Breast epithelium (tissue), 4 donors: ENCODE measurements at regions not wholly inside any gene's neighbourhood (a gene's known extent, or its start where the extent isn't known, plus 50 kb on each side); places are given as distances from the start of the nearest gene placed in this dataset.

Source experiments
- DNase-seq, 2 donors: peaks; one replicate each; pipeline ENCODE4 v3.0.0-alpha.2; 2019; ENCODE audit warnings: low spot score in 2 of 2
- H3K27ac ChIP-seq, 2 donors: fragments of 200-600 bp; sonication (generic) in 1 of 2; one replicate each; pipeline ENCODE4 v1.5.1; 2016 to 2019; ENCODE audit warnings: mild to moderate bottlenecking in 1 of 2
- H3K27me3 ChIP-seq, 2 donors: fragments of 200-600 bp; sonication (generic) in 1 of 2; one replicate each; pipeline versions ENCODE4 v1.5.1 to v1.6.0; 2017 to 2019; ENCODE audit warnings: control low read depth in 1 of 2, mild to moderate bottlenecking in 1 of 2
- H3K36me3 ChIP-seq: fragments of 200-600 bp; one replicate; pipeline ENCODE4 v1.5.1; 2019
- H3K4me1 ChIP-seq, 2 donors: fragments of 200-600 bp; sonication (generic); one replicate each; pipeline ENCODE4 v1.5.1; 2016 to 2019; ENCODE audit warnings: control low read depth in 1 of 2
- H3K4me3 ChIP-seq, 3 donors: fragments of 200-600 bp; sonication (generic); 1 replicate in 2 of 3; 2 replicates in 1 of 3; pipeline ENCODE4 v1.5.1; 2016 to 2019; ENCODE audit warnings: mild to moderate bottlenecking in 3 of 3, moderate library complexity in 2 of 3
- H3K9me3 ChIP-seq, 2 donors: fragments of 200-600 bp; sonication (generic) in 1 of 2; one replicate each; pipeline ENCODE4 v1.5.1; 2016 to 2019; ENCODE audit warnings: control low read depth in 1 of 2
- POLR2A ChIP-seq: fragments of 450-650 bp; IDR thresholded peaks from one replicate; pipeline ENCODE4 v1.6.1; 2016; ENCODE audit warnings: antibody characterized with exemption, mild to moderate bottlenecking, moderate library complexity
- POLR2AphosphoS5 ChIP-seq, 3 donors: sonication (generic); formaldehyde crosslinking; IDR thresholded peaks; one replicate each; pipeline ENCODE4 v1.6.1; 2017; ENCODE audit warnings: antibody characterized with exemption in 3 of 3
- intact Hi-C: fragments of 100-400 bp; cut with DNase I; formaldehyde crosslinking; loops from one replicate; pipeline ENCODE4 v1.15.1; 2023; ENCODE audit warnings: low total_unique reads
- TF ChIP-seq, protein P1 (sequence below), 3 donors: fragments of 450-650 bp; IDR thresholded peaks; one replicate each; pipeline ENCODE4 v1.5.1; 2016 to 2017; ENCODE audit warnings: antibody characterized with exemption in 3 of 3, mild to moderate bottlenecking in 3 of 3, moderate library complexity in 3 of 3

DNA sequence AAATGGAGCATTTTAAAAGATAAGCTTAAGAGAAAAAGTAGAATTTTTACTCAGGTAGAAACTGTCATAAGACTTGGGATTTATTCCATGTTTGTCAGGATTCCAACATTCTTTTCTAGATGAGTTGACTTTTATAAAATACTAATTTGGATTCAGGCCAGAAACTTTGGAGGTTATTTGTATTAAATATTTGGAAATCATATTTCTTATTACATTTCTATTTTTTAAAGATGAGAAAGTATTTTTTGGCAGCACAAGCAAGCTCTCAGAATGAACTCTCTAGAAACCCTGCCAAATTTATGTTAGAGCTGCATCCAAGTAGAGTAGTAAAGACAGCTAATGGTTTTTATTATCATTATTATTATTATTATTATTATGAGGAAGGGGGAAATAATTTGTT lies 1014.9 kb upstream of the GJE1 start:
- TF ChIP-seq, protein P1, sequence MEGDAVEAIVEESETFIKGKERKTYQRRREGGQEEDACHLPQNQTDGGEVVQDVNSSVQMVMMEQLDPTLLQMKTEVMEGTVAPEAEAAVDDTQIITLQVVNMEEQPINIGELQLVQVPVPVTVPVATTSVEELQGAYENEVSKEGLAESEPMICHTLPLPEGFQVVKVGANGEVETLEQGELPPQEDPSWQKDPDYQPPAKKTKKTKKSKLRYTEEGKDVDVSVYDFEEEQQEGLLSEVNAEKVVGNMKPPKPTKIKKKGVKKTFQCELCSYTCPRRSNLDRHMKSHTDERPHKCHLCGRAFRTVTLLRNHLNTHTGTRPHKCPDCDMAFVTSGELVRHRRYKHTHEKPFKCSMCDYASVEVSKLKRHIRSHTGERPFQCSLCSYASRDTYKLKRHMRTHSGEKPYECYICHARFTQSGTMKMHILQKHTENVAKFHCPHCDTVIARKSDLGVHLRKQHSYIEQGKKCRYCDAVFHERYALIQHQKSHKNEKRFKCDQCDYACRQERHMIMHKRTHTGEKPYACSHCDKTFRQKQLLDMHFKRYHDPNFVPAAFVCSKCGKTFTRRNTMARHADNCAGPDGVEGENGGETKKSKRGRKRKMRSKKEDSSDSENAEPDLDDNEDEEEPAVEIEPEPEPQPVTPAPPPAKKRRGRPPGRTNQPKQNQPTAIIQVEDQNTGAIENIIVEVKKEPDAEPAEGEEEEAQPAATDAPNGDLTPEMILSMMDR (IDR thresholded peaks at IDR 0.05), result no peak
- TF ChIP-seq POLR2A (no peak), POLR2AphosphoS5 (IDR thresholded peaks at IDR 0.05) (no peak)
- H3K4me1 ChIP-seq, result no peaks in the 10 kb centered on the region
- H3K27me3 ChIP-seq, result no peaks in the 10 kb centered on the region
- H3K27ac ChIP-seq, result no peak overlapping the region
- intact Hi-C loops, result no loop called here
- DNase-seq, result no peak
- H3K9me3 ChIP-seq, result no peaks in the 10 kb centered on the region
- H3K36me3 ChIP-seq, result no peaks in the 10 kb centered on the region
- H3K4me3 ChIP-seq, result no peak overlapping the region

DNA sequence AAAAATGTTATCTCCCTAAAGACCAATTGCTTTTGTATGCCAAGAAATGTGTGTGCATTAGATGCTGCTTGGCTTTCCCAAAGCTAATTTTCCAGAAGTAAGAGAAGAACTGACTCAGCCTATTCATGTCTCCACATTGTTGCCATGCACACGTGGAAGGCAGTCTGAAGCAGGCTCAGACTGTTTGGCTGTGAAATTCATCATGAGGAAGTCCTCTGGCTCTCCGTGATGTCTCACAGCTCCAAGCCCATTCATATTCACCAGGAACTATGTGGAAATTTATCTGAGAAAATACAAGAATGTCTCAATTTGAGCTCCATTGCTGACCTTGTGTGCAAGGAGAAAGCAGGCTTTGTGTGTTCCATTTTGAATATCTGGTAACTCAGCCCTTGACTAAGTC lies 1022.2 kb upstream of the GJE1 start:
- no peak overlapping the region for H3K27ac ChIP-seq
- no peak overlapping the region for H3K4me3 ChIP-seq
- H3K27me3 ChIP-seq, result no peaks in the 10 kb centered on the region
- intact Hi-C loops, result no loop called here
- no peak for TF ChIP-seq POLR2AphosphoS5 (IDR thresholded peaks at IDR 0.05)
- TF ChIP-seq POLR2A, result no peak
- TF ChIP-seq, protein P1 (IDR thresholded peaks at IDR 0.05), result no peak
- H3K9me3 ChIP-seq, result no peaks in the 10 kb centered on the region
- DNase-seq, result no peak
- H3K4me1 ChIP-seq, result no peaks in the 10 kb centered on the region
- no peaks in the 10 kb centered on the region for H3K36me3 ChIP-seq

GRCh38 chr6:141107591-141108160 lies 1025.0 kb upstream of the GJE1 start:
- intact Hi-C loops, result loop anchor here (10.0 kb wide), 1 partner anchor 427 kb away; no protein-coding TSS in a partner anchor
- Histone ChIP-seq H3K4me1 (no peaks in the 10 kb centered on the region), H3K4me3 (no peak overlapping the region), H3K9me3 (peaks cover 0 to 4% of the 10 kb centered on the region in 2 donors), H3K27ac (no peak overlapping the region), H3K36me3 (no peaks in the 10 kb centered on the region), H3K27me3 (no peaks in the 10 kb centered on the region)
- DNase-seq, result no peak
- TF ChIP-seq POLR2A (no peak), POLR2AphosphoS5 (IDR thresholded peaks at IDR 0.05) (no peak)
- TF ChIP-seq, protein P1 (IDR thresholded peaks at IDR 0.05), result no peak

- no peaks in the 10 kb centered on the region for H3K36me3 ChIP-seq
Observed at GRCh38 chr6:141105481-141105880, 1027.2 kb upstream of the GJE1 start.

DNA sequence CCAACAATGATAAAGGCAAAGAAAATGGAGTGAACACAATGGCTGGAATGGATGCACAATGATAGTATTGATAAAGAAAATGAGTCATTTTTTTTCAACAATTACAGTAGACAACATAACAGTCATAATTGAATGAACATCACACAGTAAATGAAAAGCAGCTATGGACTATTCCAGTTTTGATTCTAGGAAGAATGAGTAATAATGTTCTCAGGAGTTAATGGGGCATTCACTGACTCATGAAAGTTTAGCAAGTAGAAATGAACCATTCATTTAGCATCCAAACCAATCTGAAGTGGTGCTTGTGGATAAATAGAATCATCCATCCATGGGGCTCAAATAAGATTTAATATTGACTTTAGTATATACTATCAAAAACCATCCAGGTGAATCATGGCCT lies 1029.5 kb upstream of the GJE1 start:
- DNase-seq, result no peak
- Histone ChIP-seq H3K27me3 (no peaks in the 10 kb centered on the region), H3K4me1 (no peaks in the 10 kb centered on the region), H3K9me3 (peaks cover 0 to 4% of the 10 kb centered on the region in 2 donors), H3K36me3 (no peaks in the 10 kb centered on the region), H3K4me3 (no peak overlapping the region), H3K27ac (no peak overlapping the region)
- TF ChIP-seq POLR2A (no peak), POLR2AphosphoS5 (IDR thresholded peaks at IDR 0.05) (no peak)
- TF ChIP-seq, protein P1 (IDR thresholded peaks at IDR 0.05), result no peak
- intact Hi-C loops, result loop anchor here (10.0 kb wide), 1 partner anchor 432 kb away; no protein-coding TSS in a partner anchor

More at GRCh38 chr6:141105481-141105880, 1027.2 kb upstream of the GJE1 start:
- no peak for TF ChIP-seq POLR2AphosphoS5 (IDR thresholded peaks at IDR 0.05)
- TF ChIP-seq, protein P1 (IDR thresholded peaks at IDR 0.05), result no peak
- TF ChIP-seq POLR2A, result no peak
- intact Hi-C loops, result loop anchor here (2.0 to 10.0 kb wide), 2 partner anchors 51 to 429 kb away; no protein-coding TSS in a partner anchor
- H3K4me3 ChIP-seq, result no peak overlapping the region
- no peaks in the 10 kb centered on the region for H3K27me3 ChIP-seq
- H3K9me3 ChIP-seq, result peaks cover 0 to 4% of the 10 kb centered on the region in 2 donors
- no peak overlapping the region for H3K27ac ChIP-seq
- H3K4me1 ChIP-seq, result no peaks in the 10 kb centered on the region
- no peak for DNase-seq
